NCI-H2171 (cell line): ENCODE measurements at regions not wholly inside any gene's neighbourhood (a gene's known extent, or its start where the extent isn't known, plus 50 kb on each side); places are given as distances from the start of the nearest gene placed in this dataset.

ENCODE experiments used
- DNase-seq: peaks from one replicate; lab custom pipeline; 2025; lab: John Stamatoyannopoulos, UW

GRCh38 chr4:44118971-44119680 lies 329.5 kb downstream of the KCTD8 start:
- no peak for DNase-seq

- no peak for DNase-seq
These were observed 328.0 kb downstream of the KCTD8 start for GRCh38 chr4:44120646-44121045.

- no peak for DNase-seq
These were observed 327.4 kb downstream of the KCTD8 start for GRCh38 chr4:44121210-44121609.
